ENCODE measurements at regions not wholly inside any gene's neighbourhood (a gene's known extent, or its start where the extent isn't known, plus 50 kb on each side); places are given as distances from the start of the nearest gene placed in this dataset.

GRCh38 chr13:84243340-84243739 lies 361.1 kb upstream of the SLITRK1 start:
- H3K4me3 ChIP-seq (ENCODE audit: low read length): no peak overlapping the region
- H3K9ac ChIP-seq (ENCODE audit: low read length): no peak overlapping the region
- no peaks in the 10 kb centered on the region for H4K20me1 ChIP-seq (ENCODE audit: insufficient read depth, low read depth, low read length)
- H3K36me3 ChIP-seq (ENCODE audit: insufficient read depth, low read length): no peaks in the 10 kb centered on the region
- H3K9me2 ChIP-seq (replicated peaks; ENCODE audit: insufficient read depth, low read length): no peaks in the 10 kb centered on the region
- DNase-seq: no peak
- H3K9me3 ChIP-seq (ENCODE audit: low read length): peaks cover 9% of the 10 kb centered on the region; the same call in 1 of the 2 replicates
- H3K79me2 ChIP-seq (ENCODE audit: low read length): no peaks in the 10 kb centered on the region
- no peaks in the 10 kb centered on the region for H3K27me3 ChIP-seq (ENCODE audit: low read length)
- no peaks in the 10 kb centered on the region for H3K4me1 ChIP-seq (ENCODE audit: low read length)
- no peak overlapping the region for H3K27ac ChIP-seq (ENCODE audit: low read length)
- no peak overlapping the region for H3K4me2 ChIP-seq (ENCODE audit: low read depth, low read length, poor library complexity, severe bottlenecking)
- H2AFZ ChIP-seq (ENCODE audit: low read length): no peak overlapping the region

- H3K4me2 ChIP-seq (ENCODE audit: low read depth, low read length, poor library complexity, severe bottlenecking): no peak overlapping the region
- DNase-seq: no peak
- H3K9me2 ChIP-seq (replicated peaks; ENCODE audit: insufficient read depth, low read length): no peaks in the 10 kb centered on the region
- H4K20me1 ChIP-seq (ENCODE audit: insufficient read depth, low read depth, low read length): no peaks in the 10 kb centered on the region
- no peaks in the 10 kb centered on the region for H3K36me3 ChIP-seq (ENCODE audit: insufficient read depth, low read length)
- H3K4me1 ChIP-seq (ENCODE audit: low read length): no peaks in the 10 kb centered on the region
- peaks cover 9% of the 10 kb centered on the region; the same call in 1 of the 2 replicates for H3K9me3 ChIP-seq (ENCODE audit: low read length)
- no peak overlapping the region for H3K4me3 ChIP-seq (ENCODE audit: low read length)
- H3K79me2 ChIP-seq (ENCODE audit: low read length): no peaks in the 10 kb centered on the region
- no peak overlapping the region for H3K9ac ChIP-seq (ENCODE audit: low read length)
- H3K27me3 ChIP-seq (ENCODE audit: low read length): no peaks in the 10 kb centered on the region
- no peak overlapping the region for H3K27ac ChIP-seq (ENCODE audit: low read length)
- H2AFZ ChIP-seq (ENCODE audit: low read length): no peak overlapping the region
These were observed 356.8 kb upstream of the SLITRK1 start for GRCh38 chr13:84239032-84239431.

GRCh38 chr13:84238381-84238780 lies 356.1 kb upstream of the SLITRK1 start:
- H3K9ac ChIP-seq (ENCODE audit: low read length): no peak overlapping the region
- no peaks in the 10 kb centered on the region for H3K9me2 ChIP-seq (replicated peaks; ENCODE audit: insufficient read depth, low read length)
- DNase-seq: no peak
- no peak overlapping the region for H3K4me3 ChIP-seq (ENCODE audit: low read length)
- H3K4me2 ChIP-seq (ENCODE audit: low read depth, low read length, poor library complexity, severe bottlenecking): no peak overlapping the region
- H4K20me1 ChIP-seq (ENCODE audit: insufficient read depth, low read depth, low read length): no peaks in the 10 kb centered on the region
- H3K27me3 ChIP-seq (ENCODE audit: low read length): no peaks in the 10 kb centered on the region
- H3K79me2 ChIP-seq (ENCODE audit: low read length): no peaks in the 10 kb centered on the region
- no peak overlapping the region for H3K27ac ChIP-seq (ENCODE audit: low read length)
- H3K9me3 ChIP-seq (ENCODE audit: low read length): peaks cover 6% of the 10 kb centered on the region; the same call in 1 of the 2 replicates
- H2AFZ ChIP-seq (ENCODE audit: low read length): no peak overlapping the region
- no peaks in the 10 kb centered on the region for H3K36me3 ChIP-seq (ENCODE audit: insufficient read depth, low read length)
- no peaks in the 10 kb centered on the region for H3K4me1 ChIP-seq (ENCODE audit: low read length)

- no peak for DNase-seq
- Histone ChIP-seq H4K20me1 (ENCODE audit: insufficient read depth, low read depth, low read length) (no peaks in the 10 kb centered on the region), H3K79me2 (ENCODE audit: low read length) (no peaks in the 10 kb centered on the region), H2AFZ (ENCODE audit: low read length) (no peak overlapping the region), H3K9ac (ENCODE audit: low read length) (no peak overlapping the region), H3K4me2 (ENCODE audit: low read depth, low read length, poor library complexity, severe bottlenecking) (no peak overlapping the region), H3K9me3 (ENCODE audit: low read length) (peaks cover 6% of the 10 kb centered on the region; the same call in 1 of the 2 replicates), H3K9me2 (replicated peaks; ENCODE audit: insufficient read depth, low read length) (no peaks in the 10 kb centered on the region), H3K36me3 (ENCODE audit: insufficient read depth, low read length) (no peaks in the 10 kb centered on the region), H3K4me3 (ENCODE audit: low read length) (no peak overlapping the region), H3K27me3 (ENCODE audit: low read length) (no peaks in the 10 kb centered on the region), H3K4me1 (ENCODE audit: low read length) (no peaks in the 10 kb centered on the region), H3K27ac (ENCODE audit: low read length) (no peak overlapping the region)
These were observed 354.9 kb upstream of the SLITRK1 start for GRCh38 chr13:84237143-84237542.

- Histone ChIP-seq H3K9me3 (ENCODE audit: low read length) (no peaks in the 10 kb centered on the region), H3K79me2 (ENCODE audit: low read length) (no peaks in the 10 kb centered on the region), H3K9me2 (replicated peaks; ENCODE audit: insufficient read depth, low read length) (no peaks in the 10 kb centered on the region), H3K4me3 (ENCODE audit: low read length) (no peak overlapping the region), H3K4me1 (ENCODE audit: low read length) (no peaks in the 10 kb centered on the region), H3K4me2 (ENCODE audit: low read depth, low read length, poor library complexity, severe bottlenecking) (no peak overlapping the region), H3K27ac (ENCODE audit: low read length) (no peak overlapping the region), H4K20me1 (ENCODE audit: insufficient read depth, low read depth, low read length) (no peaks in the 10 kb centered on the region), H3K27me3 (ENCODE audit: low read length) (no peaks in the 10 kb centered on the region), H3K9ac (ENCODE audit: low read length) (no peak overlapping the region), H2AFZ (ENCODE audit: low read length) (no peak overlapping the region), H3K36me3 (ENCODE audit: insufficient read depth, low read length) (no peaks in the 10 kb centered on the region)
- DNase-seq: no peak
These were observed 352.1 kb upstream of the SLITRK1 start for GRCh38 chr13:84234416-84234815.

GRCh38 chr13:84230568-84230967 lies 348.3 kb upstream of the SLITRK1 start:
- Histone ChIP-seq H3K27ac (ENCODE audit: low read length) (no peak overlapping the region), H3K9ac (ENCODE audit: low read length) (no peak overlapping the region)

GRCh38 chr13:84211048-84211447 lies 328.8 kb upstream of the SLITRK1 start:
- H3K9me2 ChIP-seq (replicated peaks; ENCODE audit: insufficient read depth, low read length): no peaks in the 10 kb centered on the region
- H3K4me2 ChIP-seq (ENCODE audit: low read depth, low read length, poor library complexity, severe bottlenecking): no peak overlapping the region
- no peak overlapping the region for H2AFZ ChIP-seq (ENCODE audit: low read length)
- H3K27me3 ChIP-seq (ENCODE audit: low read length): no peaks in the 10 kb centered on the region
- H3K4me1 ChIP-seq (ENCODE audit: low read length): no peaks in the 10 kb centered on the region
- no peak for DNase-seq
- no peak overlapping the region for H3K9ac ChIP-seq (ENCODE audit: low read length)
- H3K27ac ChIP-seq (ENCODE audit: low read length): no peak overlapping the region
- no peaks in the 10 kb centered on the region for H3K36me3 ChIP-seq (ENCODE audit: insufficient read depth, low read length)
- H3K4me3 ChIP-seq (ENCODE audit: low read length): no peak overlapping the region
- no peaks in the 10 kb centered on the region for H3K79me2 ChIP-seq (ENCODE audit: low read length)
- H3K9me3 ChIP-seq (ENCODE audit: low read length): peaks cover 20% of the 10 kb centered on the region; the same call in 1 of the 2 replicates
- H4K20me1 ChIP-seq (ENCODE audit: insufficient read depth, low read depth, low read length): no peaks in the 10 kb centered on the region

More at GRCh38 chr13:84230568-84230967, 348.3 kb upstream of the SLITRK1 start:
- Histone ChIP-seq H3K79me2 (ENCODE audit: low read length) (no peaks in the 10 kb centered on the region), H3K27me3 (ENCODE audit: low read length) (no peaks in the 10 kb centered on the region), H3K4me2 (ENCODE audit: low read depth, low read length, poor library complexity, severe bottlenecking) (no peak overlapping the region), H3K9me2 (replicated peaks; ENCODE audit: insufficient read depth, low read length) (no peaks in the 10 kb centered on the region), H3K4me1 (ENCODE audit: low read length) (no peaks in the 10 kb centered on the region), H3K9me3 (ENCODE audit: low read length) (no peaks in the 10 kb centered on the region), H2AFZ (ENCODE audit: low read length) (no peak overlapping the region), H3K36me3 (ENCODE audit: insufficient read depth, low read length) (no peaks in the 10 kb centered on the region), H3K4me3 (ENCODE audit: low read length) (no peak overlapping the region), H4K20me1 (ENCODE audit: insufficient read depth, low read depth, low read length) (no peaks in the 10 kb centered on the region)
- DNase-seq: no peak

- H3K27ac ChIP-seq (ENCODE audit: low read length): no peak overlapping the region
- no peaks in the 10 kb centered on the region for H4K20me1 ChIP-seq (ENCODE audit: insufficient read depth, low read depth, low read length)
- no peak overlapping the region for H3K4me2 ChIP-seq (ENCODE audit: low read depth, low read length, poor library complexity, severe bottlenecking)
- no peak overlapping the region; the same call in 1 of the 2 replicates for H2AFZ ChIP-seq (ENCODE audit: low read length)
- no peaks in the 10 kb centered on the region for H3K4me1 ChIP-seq (ENCODE audit: low read length)
- peaks cover 10% of the 10 kb centered on the region; the same call in 1 of the 2 replicates for H3K9me3 ChIP-seq (ENCODE audit: low read length)
- DNase-seq: no peak
- H3K79me2 ChIP-seq (ENCODE audit: low read length): no peaks in the 10 kb centered on the region
- H3K36me3 ChIP-seq (ENCODE audit: insufficient read depth, low read length): no peaks in the 10 kb centered on the region
- no peak overlapping the region for H3K4me3 ChIP-seq (ENCODE audit: low read length)
- H3K27me3 ChIP-seq (ENCODE audit: low read length): no peaks in the 10 kb centered on the region
- no peak overlapping the region for H3K9ac ChIP-seq (ENCODE audit: low read length)
- no peaks in the 10 kb centered on the region for H3K9me2 ChIP-seq (replicated peaks; ENCODE audit: insufficient read depth, low read length)
These were observed 326.1 kb upstream of the SLITRK1 start for GRCh38 chr13:84208246-84208910.
